Osteoblast (primary cell): ENCODE measurements at regions not wholly inside any gene's neighbourhood (a gene's known extent, or its start where the extent isn't known, plus 50 kb on each side); places are given as distances from the start of the nearest gene placed in this dataset.

Experiments used
- DNase-seq: peaks from one replicate; pipeline ENCODE4 v3.0.0; 2011; ENCODE audit warnings: low spot score, mixed read lengths; ENCODE audit not compliant: insufficient read length; ENCODE audit errors: missing footprints
- H2AFZ ChIP-seq: 2 replicates; pipeline ENCODE4 v1.6.0; 2011; ENCODE audit warnings: mild to moderate bottlenecking, low read length
- H3K27ac ChIP-seq: 2 replicates; pipeline ENCODE4 v1.5.1; 2011; ENCODE audit warnings: mild to moderate bottlenecking, low read depth, low read length, moderate library complexity
- H3K27me3 ChIP-seq: 2 replicates; pipeline ENCODE4 v1.6.0; 2012; ENCODE audit warnings: mild to moderate bottlenecking, control low read depth, inconsistent platforms, low read length, moderate library complexity; ENCODE audit not compliant: insufficient read depth
- H3K36me3 ChIP-seq: 2 replicates; pipeline ENCODE4 v1.5.1; 2011; ENCODE audit warnings: mild to moderate bottlenecking, low read length, control low read depth, moderate library complexity; ENCODE audit not compliant: insufficient read depth
- H3K4me1 ChIP-seq: 2 replicates; pipeline ENCODE4 v1.5.1; 2011; ENCODE audit warnings: mild to moderate bottlenecking, low read length, control low read depth, moderate library complexity; ENCODE audit not compliant: insufficient read depth
- H3K4me2 ChIP-seq: 2 replicates; pipeline ENCODE4 v1.6.0; 2011; ENCODE audit warnings: mild to moderate bottlenecking, low read length; ENCODE audit not compliant: insufficient read depth
- H3K4me3 ChIP-seq: fragments of 200-600 bp; sonication (generic); 3 replicates; pipeline ENCODE4 v1.5.1; 2012; ENCODE audit warnings: mild to moderate bottlenecking, low read length, inconsistent platforms; ENCODE audit not compliant: insufficient read depth
- H3K79me2 ChIP-seq: 2 replicates; pipeline ENCODE4 v1.6.0; 2012; ENCODE audit warnings: mild to moderate bottlenecking, low read length, control low read depth, inconsistent platforms; ENCODE audit not compliant: insufficient read depth
- H3K9me3 ChIP-seq: 2 replicates; pipeline ENCODE4 v1.5.1; 2011; ENCODE audit warnings: low read depth, low read length, control low read depth
- H4K20me1 ChIP-seq: 2 replicates; pipeline ENCODE4 v1.6.0; 2012; ENCODE audit warnings: mild to moderate bottlenecking, low read length, control low read depth; ENCODE audit not compliant: insufficient read depth
- TF ChIP-seq, protein P1 (sequence below): IDR thresholded peaks from 2 replicates; pipeline ENCODE4 v1.5.1; 2011; ENCODE audit warnings: mild to moderate bottlenecking, low read depth, low read length, moderate library complexity; ENCODE audit errors: extremely low read depth

DNA sequence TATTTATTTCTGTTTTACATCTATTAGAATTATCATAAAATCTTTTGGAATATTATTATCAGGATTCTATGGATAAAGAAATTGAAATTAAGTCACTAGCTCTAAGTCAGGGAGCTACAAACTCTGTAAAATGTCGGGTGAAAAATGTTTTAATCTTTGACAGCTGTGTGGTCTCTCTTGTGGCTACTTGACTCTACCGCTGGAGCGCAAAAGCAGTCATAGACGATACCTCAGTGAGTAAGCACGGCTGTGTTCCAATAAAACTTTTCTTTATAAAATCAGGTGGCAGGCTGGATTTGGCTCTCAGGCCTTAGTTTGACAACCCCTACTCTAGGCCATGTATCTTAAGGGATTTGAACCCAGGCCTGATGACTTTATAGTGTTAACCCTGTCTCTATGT is 88.5 kb upstream of the PFN2 start:
- TF ChIP-seq, protein P1, sequence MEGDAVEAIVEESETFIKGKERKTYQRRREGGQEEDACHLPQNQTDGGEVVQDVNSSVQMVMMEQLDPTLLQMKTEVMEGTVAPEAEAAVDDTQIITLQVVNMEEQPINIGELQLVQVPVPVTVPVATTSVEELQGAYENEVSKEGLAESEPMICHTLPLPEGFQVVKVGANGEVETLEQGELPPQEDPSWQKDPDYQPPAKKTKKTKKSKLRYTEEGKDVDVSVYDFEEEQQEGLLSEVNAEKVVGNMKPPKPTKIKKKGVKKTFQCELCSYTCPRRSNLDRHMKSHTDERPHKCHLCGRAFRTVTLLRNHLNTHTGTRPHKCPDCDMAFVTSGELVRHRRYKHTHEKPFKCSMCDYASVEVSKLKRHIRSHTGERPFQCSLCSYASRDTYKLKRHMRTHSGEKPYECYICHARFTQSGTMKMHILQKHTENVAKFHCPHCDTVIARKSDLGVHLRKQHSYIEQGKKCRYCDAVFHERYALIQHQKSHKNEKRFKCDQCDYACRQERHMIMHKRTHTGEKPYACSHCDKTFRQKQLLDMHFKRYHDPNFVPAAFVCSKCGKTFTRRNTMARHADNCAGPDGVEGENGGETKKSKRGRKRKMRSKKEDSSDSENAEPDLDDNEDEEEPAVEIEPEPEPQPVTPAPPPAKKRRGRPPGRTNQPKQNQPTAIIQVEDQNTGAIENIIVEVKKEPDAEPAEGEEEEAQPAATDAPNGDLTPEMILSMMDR = no peak
- Histone ChIP-seq H3K36me3 (no peaks in the 10 kb centered on the region), H3K4me2 (no peak overlapping the region), H2AFZ (no peak overlapping the region), H3K9me3 (no peaks in the 10 kb centered on the region), H3K79me2 (no peaks in the 10 kb centered on the region), H3K4me1 (peaks cover 41% of the 10 kb centered on the region), H3K4me3 (no peak overlapping the region), H3K27ac (no peak overlapping the region), H3K27me3 (no peaks in the 10 kb centered on the region), H4K20me1 (no peaks in the 10 kb centered on the region)
- DNase-seq = no peak

DNA sequence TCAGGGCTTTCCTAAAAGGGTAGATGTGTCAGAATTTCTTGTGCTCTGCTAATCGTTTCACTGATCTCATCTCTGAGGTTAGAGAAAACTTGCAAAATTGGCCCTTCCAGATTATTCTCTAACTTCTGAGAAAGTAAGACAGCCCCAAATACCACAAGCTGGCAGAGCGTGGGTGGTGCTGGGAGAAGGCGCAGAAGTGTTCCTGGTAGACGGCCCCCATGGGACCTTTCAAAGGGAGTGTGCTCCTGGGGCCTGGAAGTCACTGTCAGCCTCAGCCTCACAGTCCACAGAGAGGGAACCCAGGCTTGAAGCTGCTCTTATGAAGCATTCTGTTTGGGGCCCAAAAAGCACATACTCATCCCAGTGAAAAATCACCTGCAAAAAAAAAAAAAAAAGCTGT is 86.5 kb upstream of the PFN2 start:
- peaks cover 29% of the 10 kb centered on the region for H3K4me1 ChIP-seq
- no peaks in the 10 kb centered on the region for H4K20me1 ChIP-seq
- H3K4me3 ChIP-seq = no peak overlapping the region
- no peak for DNase-seq
- no peaks in the 10 kb centered on the region for H3K79me2 ChIP-seq
- H3K36me3 ChIP-seq = no peaks in the 10 kb centered on the region
- H3K4me2 ChIP-seq = no peak overlapping the region
- TF ChIP-seq, protein P1 = no peak
- no peak overlapping the region for H3K27ac ChIP-seq
- peak overlapping the region; percentile 21 for H2AFZ ChIP-seq
- H3K9me3 ChIP-seq = no peaks in the 10 kb centered on the region
- no peaks in the 10 kb centered on the region for H3K27me3 ChIP-seq

DNA sequence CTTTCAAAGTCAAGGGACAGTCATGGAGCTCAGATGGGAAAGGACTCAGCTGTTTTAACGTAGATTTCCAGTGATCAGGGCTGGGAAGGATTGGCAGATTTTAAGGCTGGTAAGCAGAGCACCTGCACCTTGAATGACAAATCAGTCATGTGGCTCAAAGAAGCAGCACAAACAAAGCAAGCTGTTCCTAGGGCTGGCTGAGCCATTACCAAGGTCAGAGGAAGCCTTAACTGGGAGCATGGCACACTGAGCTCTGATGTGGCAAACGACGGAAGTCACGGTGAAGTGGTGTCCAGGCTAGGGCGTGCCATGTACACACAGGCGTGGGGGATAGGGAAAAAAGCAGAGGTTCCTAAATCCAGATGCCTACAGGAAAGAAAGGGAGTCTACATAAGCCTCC is 84.6 kb upstream of the PFN2 start:
- no peak overlapping the region for H3K4me2 ChIP-seq
- H3K4me1 ChIP-seq = peaks cover 16% of the 10 kb centered on the region
- H4K20me1 ChIP-seq = no peaks in the 10 kb centered on the region
- no peak overlapping the region for H3K27ac ChIP-seq
- no peak overlapping the region for H3K4me3 ChIP-seq
- H3K36me3 ChIP-seq = no peaks in the 10 kb centered on the region
- no peak overlapping the region for H2AFZ ChIP-seq
- DNase-seq = no peak
- H3K79me2 ChIP-seq = no peaks in the 10 kb centered on the region
- no peaks in the 10 kb centered on the region for H3K9me3 ChIP-seq
- no peaks in the 10 kb centered on the region for H3K27me3 ChIP-seq
- TF ChIP-seq, protein P1 = no peak

DNA sequence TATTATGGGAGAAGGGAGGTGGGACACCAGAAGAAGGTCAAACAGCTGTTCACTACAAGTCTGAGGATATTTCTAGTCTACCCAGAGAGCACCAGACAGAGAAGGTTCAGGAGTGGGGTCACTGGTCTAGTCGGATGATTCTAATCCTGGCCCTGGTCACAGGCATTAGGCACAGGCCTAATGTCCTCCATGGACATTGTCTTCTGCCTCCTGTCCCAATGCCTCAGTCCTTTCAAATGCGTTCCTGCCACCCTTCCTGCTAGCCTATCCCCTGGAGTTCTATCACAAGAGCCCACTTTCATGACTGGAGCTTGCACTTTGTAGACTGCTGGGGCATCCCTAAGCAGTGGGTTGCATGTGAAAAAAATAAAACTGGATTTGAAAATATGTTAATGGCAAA is 83.9 kb upstream of the PFN2 start:
- Histone ChIP-seq H3K27ac (no peak overlapping the region), H3K4me1 (peaks cover 12% of the 10 kb centered on the region), H3K79me2 (no peaks in the 10 kb centered on the region), H2AFZ (no peak overlapping the region), H3K36me3 (no peaks in the 10 kb centered on the region), H3K4me2 (no peak overlapping the region), H3K9me3 (no peaks in the 10 kb centered on the region), H3K27me3 (no peaks in the 10 kb centered on the region), H4K20me1 (no peaks in the 10 kb centered on the region), H3K4me3 (no peak overlapping the region)
- TF ChIP-seq, protein P1 = no peak
- DNase-seq = no peak
